GM12892 (cell line): ENCODE measurements at regions not wholly inside any gene's neighbourhood (a gene's known extent, or its start where the extent isn't known, plus 50 kb on each side); places are given as distances from the start of the nearest gene placed in this dataset.

ENCODE experiments used
- POLR2A ChIP-seq: IDR thresholded peaks from 2 replicates; pipeline ENCODE4 v1.6.1; 2011; ENCODE audit warnings: low read depth, low read length, control low read depth
- TAF1 ChIP-seq: IDR thresholded peaks from 2 replicates; pipeline ENCODE4 v1.6.1; 2011; ENCODE audit warnings: low read depth, mild to moderate bottlenecking, control low read depth, low read length, borderline replicate concordance

- no peak for TF ChIP-seq POLR2A
- no peak for TF ChIP-seq TAF1
Measured at GRCh38 chr5:4128994-4129393, 533.4 kb downstream of the IRX1 start.
